Astrocyte (in vitro differentiated cells and primary cell): ENCODE measurements at regions not wholly inside any gene's neighbourhood (a gene's known extent, or its start where the extent isn't known, plus 50 kb on each side); places are given as distances from the start of the nearest gene placed in this dataset.

Source experiments
- DNase-seq: peaks from one replicate; pipeline ENCODE4 v3.0.0-alpha.2; 2010; ENCODE audit warnings: low read depth
- FAIRE-seq: peaks from 2 replicates; lab custom pipeline; 2011; peaks lifted over from hg19 to GRCh38; lab: Jason Lieb, UNC
- H2AFZ ChIP-seq: 2 replicates; pipeline ENCODE4 v1.6.0; 2012; ENCODE audit warnings: low read depth, low read length, inconsistent platforms
- H3K27ac ChIP-seq: 2 replicates; pipeline ENCODE4 v1.5.1; 2011; ENCODE audit warnings: low read depth, low read length, inconsistent platforms
- H3K27me3 ChIP-seq: 2 replicates; pipeline ENCODE4 v1.6.0; 2011; ENCODE audit warnings: low read length, inconsistent platforms; ENCODE audit not compliant: insufficient read depth
- H3K36me3 ChIP-seq: 2 replicates; pipeline ENCODE4 v1.5.1; 2011; ENCODE audit warnings: low read length, inconsistent platforms; ENCODE audit not compliant: insufficient read depth
- H3K4me1 ChIP-seq: 2 replicates; pipeline ENCODE4 v1.5.1; 2011; ENCODE audit warnings: low read length, inconsistent platforms; ENCODE audit not compliant: insufficient read depth
- H3K4me2 ChIP-seq: 2 replicates; pipeline ENCODE4 v1.6.0; 2012; ENCODE audit warnings: low read length, inconsistent platforms
- H3K4me3 ChIP-seq: 2 replicates; pipeline ENCODE4 v1.5.1; 2011; ENCODE audit warnings: low read depth, mild to moderate bottlenecking, low read length, inconsistent platforms; ENCODE audit not compliant: insufficient read depth
- H3K79me2 ChIP-seq: 2 replicates; pipeline ENCODE4 v1.6.0; 2012; ENCODE audit warnings: mild to moderate bottlenecking, low read length, inconsistent platforms; ENCODE audit not compliant: insufficient read depth
- H3K9ac ChIP-seq: 2 replicates; pipeline ENCODE4 v1.6.0; 2012; ENCODE audit warnings: mild to moderate bottlenecking, low read length, inconsistent platforms
- H3K9me3 ChIP-seq: 2 replicates; pipeline ENCODE4 v1.5.1; 2012; ENCODE audit warnings: low read depth, mild to moderate bottlenecking, low read length, inconsistent platforms; ENCODE audit not compliant: insufficient read depth
- H4K20me1 ChIP-seq: 2 replicates; pipeline ENCODE4 v1.6.0; 2012; ENCODE audit warnings: low read length, inconsistent platforms; ENCODE audit not compliant: insufficient read depth
- H3K27ac Mint-ChIP-seq: one replicate; pipeline ENCODE4 v1.8.0; 2021; ENCODE audit warnings: mild to moderate bottlenecking, mixed read lengths; ENCODE audit not compliant: unreplicated experiment
- H3K27me3 Mint-ChIP-seq: one replicate; pipeline ENCODE4 v1.8.0; 2021; ENCODE audit warnings: low read depth, mixed read lengths; ENCODE audit not compliant: unreplicated experiment
- H3K36me3 Mint-ChIP-seq: one replicate; pipeline ENCODE4 v1.8.0; 2021; ENCODE audit warnings: low read depth, mixed read lengths; ENCODE audit not compliant: unreplicated experiment
- H3K4me1 Mint-ChIP-seq: one replicate; pipeline ENCODE4 v1.8.0; 2021; ENCODE audit warnings: low read depth, mixed read lengths; ENCODE audit not compliant: unreplicated experiment
- H3K4me3 Mint-ChIP-seq: one replicate; pipeline ENCODE4 v1.8.0; 2021; ENCODE audit warnings: mild to moderate bottlenecking, moderate library complexity, mixed read lengths; ENCODE audit not compliant: unreplicated experiment
- H3K9me3 Mint-ChIP-seq: one replicate; pipeline ENCODE4 v1.8.0; 2021; ENCODE audit warnings: mild to moderate bottlenecking, mixed read lengths; ENCODE audit not compliant: unreplicated experiment
- EZH2 ChIP-seq: IDR thresholded peaks from 2 replicates; pipeline ENCODE4 v1.6.1; 2012; ENCODE audit warnings: mild to moderate bottlenecking, low read length, inconsistent platforms; ENCODE audit not compliant: insufficient read depth
- TF ChIP-seq, protein P1 (sequence below): IDR thresholded peaks from 2 replicates; pipeline ENCODE4 v1.5.1; 2011; ENCODE audit warnings: low read depth, mild to moderate bottlenecking, inconsistent platforms, low read length, moderate library complexity; ENCODE audit not compliant: insufficient read depth

DNA sequence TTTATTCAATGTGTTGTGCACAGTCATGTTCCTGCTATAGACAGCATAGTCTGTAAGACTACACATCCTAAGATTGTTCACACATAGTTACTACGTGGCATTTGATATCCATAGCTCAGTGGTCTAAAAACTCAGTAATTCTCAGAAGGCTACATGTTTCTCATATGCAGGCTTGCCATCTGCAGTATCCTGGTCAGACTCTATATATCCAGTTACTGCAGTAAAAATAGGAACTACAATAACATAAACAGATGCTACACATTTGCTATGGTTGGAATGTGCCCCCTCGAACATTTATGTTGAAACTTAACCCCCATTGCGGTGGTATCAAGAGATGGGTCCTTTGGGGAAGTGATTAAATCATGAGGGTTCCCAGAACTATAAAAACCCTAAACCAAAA lies 1377.8 kb upstream of the LRRTM3 start:
- Histone ChIP-seq H3K9me3 (no peaks in the 10 kb centered on the region), H3K27me3 (no peaks in the 10 kb centered on the region), H4K20me1 (no peaks in the 10 kb centered on the region), H2AFZ (no peak overlapping the region), H3K4me1 (no peaks in the 10 kb centered on the region), H3K9ac (no peak overlapping the region), H3K4me2 (no peak overlapping the region), H3K4me3 (no peak overlapping the region), H3K36me3 (no peaks in the 10 kb centered on the region), H3K79me2 (no peaks in the 10 kb centered on the region), H3K27ac (no peak overlapping the region)
- Mint-ChIP-seq H3K36me3 (no peaks in the 10 kb centered on the region), H3K27ac (no peak overlapping the region), H3K4me3 (no peak overlapping the region), H3K27me3 (no peaks in the 10 kb centered on the region), H3K4me1 (peaks cover 2% of the 10 kb centered on the region), H3K9me3 (no peaks in the 10 kb centered on the region)
- no peak for DNase-seq
- TF ChIP-seq EZH2: no peak
- TF ChIP-seq, protein P1, sequence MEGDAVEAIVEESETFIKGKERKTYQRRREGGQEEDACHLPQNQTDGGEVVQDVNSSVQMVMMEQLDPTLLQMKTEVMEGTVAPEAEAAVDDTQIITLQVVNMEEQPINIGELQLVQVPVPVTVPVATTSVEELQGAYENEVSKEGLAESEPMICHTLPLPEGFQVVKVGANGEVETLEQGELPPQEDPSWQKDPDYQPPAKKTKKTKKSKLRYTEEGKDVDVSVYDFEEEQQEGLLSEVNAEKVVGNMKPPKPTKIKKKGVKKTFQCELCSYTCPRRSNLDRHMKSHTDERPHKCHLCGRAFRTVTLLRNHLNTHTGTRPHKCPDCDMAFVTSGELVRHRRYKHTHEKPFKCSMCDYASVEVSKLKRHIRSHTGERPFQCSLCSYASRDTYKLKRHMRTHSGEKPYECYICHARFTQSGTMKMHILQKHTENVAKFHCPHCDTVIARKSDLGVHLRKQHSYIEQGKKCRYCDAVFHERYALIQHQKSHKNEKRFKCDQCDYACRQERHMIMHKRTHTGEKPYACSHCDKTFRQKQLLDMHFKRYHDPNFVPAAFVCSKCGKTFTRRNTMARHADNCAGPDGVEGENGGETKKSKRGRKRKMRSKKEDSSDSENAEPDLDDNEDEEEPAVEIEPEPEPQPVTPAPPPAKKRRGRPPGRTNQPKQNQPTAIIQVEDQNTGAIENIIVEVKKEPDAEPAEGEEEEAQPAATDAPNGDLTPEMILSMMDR: no peak
- no peak for FAIRE-seq

DNA sequence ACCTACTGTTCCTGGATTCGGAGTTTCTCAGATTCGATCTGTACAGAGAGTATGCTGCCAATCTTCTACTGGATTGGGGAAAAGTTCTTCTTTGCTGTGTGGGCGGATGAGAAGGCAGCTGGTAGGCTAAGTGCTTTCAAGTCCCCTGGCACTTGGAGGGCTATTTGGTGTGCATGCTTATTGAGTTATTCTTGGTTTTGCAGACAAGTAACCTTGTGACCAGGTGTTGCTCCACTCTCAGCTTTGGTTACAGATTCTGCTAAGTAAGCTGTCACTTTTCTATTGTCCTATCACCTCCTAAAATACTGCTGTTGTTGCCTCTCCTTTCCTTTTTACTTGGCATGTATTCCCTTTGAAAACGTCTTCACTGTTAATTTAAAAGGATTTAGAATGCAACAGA lies 1375.1 kb upstream of the LRRTM3 start:
- no peaks in the 10 kb centered on the region for H4K20me1 ChIP-seq

DNA sequence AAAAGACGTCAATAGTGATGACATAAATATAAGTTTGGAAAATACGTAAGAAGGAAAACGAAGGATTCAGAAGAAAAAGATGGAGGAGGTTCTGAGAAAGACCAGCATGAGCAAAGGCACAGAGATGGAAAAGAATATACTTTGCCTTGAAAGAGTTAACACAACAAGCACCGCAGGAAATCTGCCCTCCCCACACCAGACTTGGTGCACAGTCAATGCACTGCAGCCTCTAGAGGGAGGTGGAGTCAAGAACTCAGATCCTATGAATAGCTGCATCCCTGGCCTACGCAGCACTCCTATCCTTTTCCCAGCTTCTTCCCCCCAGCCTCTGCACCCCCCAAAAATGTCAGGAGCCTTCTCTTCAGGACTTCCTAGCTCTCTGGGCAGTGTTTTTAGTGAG lies 1370.6 kb upstream of the LRRTM3 start:
- H3K79me2 ChIP-seq: no peaks in the 10 kb centered on the region
- H3K27ac ChIP-seq: no peak overlapping the region
- no peaks in the 10 kb centered on the region for H3K4me1 ChIP-seq
- H3K9me3 ChIP-seq: no peaks in the 10 kb centered on the region
- H3K36me3 ChIP-seq: no peaks in the 10 kb centered on the region
- H2AFZ ChIP-seq: peak overlapping the region; percentile 10
- no peaks in the 10 kb centered on the region for H3K27me3 ChIP-seq
- FAIRE-seq: no peak
- no peak overlapping the region for H3K9ac ChIP-seq
- no peak overlapping the region for H3K4me3 ChIP-seq
- Mint-ChIP-seq H3K27me3 (no peaks in the 10 kb centered on the region), H3K9me3 (no peaks in the 10 kb centered on the region), H3K27ac (no peak overlapping the region), H3K36me3 (no peaks in the 10 kb centered on the region), H3K4me3 (no peak overlapping the region), H3K4me1 (no peaks in the 10 kb centered on the region)
- no peak overlapping the region for H3K4me2 ChIP-seq
- TF ChIP-seq, protein P1: no peak
- TF ChIP-seq EZH2: no peak
- no peaks in the 10 kb centered on the region for H4K20me1 ChIP-seq
- no peak for DNase-seq

More for the DNA sequence above, 1375.1 kb upstream of the LRRTM3 start:
- Mint-ChIP-seq H3K4me1 (peaks cover 2% of the 10 kb centered on the region), H3K4me3 (no peak overlapping the region), H3K36me3 (no peaks in the 10 kb centered on the region), H3K9me3 (no peaks in the 10 kb centered on the region), H3K27me3 (no peaks in the 10 kb centered on the region), H3K27ac (no peak overlapping the region)
- H3K9ac ChIP-seq: no peak overlapping the region
- no peaks in the 10 kb centered on the region for H3K79me2 ChIP-seq
- no peaks in the 10 kb centered on the region for H3K36me3 ChIP-seq
- H3K27ac ChIP-seq: no peak overlapping the region
- H3K9me3 ChIP-seq: no peaks in the 10 kb centered on the region
- H3K4me3 ChIP-seq: no peak overlapping the region
- FAIRE-seq (no peak), DNase-seq (no peak)
- H3K4me1 ChIP-seq: no peaks in the 10 kb centered on the region
- no peak overlapping the region for H2AFZ ChIP-seq
- TF ChIP-seq EZH2: no peak
- TF ChIP-seq, protein P1: no peak
- H3K27me3 ChIP-seq: no peaks in the 10 kb centered on the region
- no peak overlapping the region for H3K4me2 ChIP-seq
